ENCODE measurements at regions not wholly inside any gene's neighbourhood (a gene's known extent, or its start where the extent isn't known, plus 50 kb on each side); places are given as distances from the start of the nearest gene placed in this dataset.

DNA sequence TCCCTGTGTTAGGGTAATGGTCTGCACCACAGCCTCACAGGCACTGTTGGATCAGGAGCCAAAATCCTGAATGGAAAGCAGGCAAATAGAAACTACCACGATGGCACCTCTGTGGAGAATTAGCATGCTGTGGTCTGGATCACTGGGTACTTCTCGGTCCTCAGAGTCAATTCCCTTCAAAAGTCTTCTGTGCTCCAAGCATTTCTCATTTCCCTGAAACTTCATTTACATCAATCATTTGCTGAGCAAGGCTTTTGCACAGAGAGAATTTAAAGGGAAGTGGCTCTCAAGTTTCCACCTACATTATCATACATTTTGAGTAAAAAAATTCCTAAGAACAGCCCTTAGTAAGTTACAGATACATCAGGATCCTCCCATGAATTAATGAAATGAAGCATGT lies 293.9 kb upstream of the NPSR1 start:
- H3K4me3 ChIP-seq, result no peak overlapping the region
- DNase-seq (ENCODE audit: low spot score in 2 of 2), result no peak
- no peak overlapping the region for H3K27ac ChIP-seq
- H3K9me3 ChIP-seq, result no peaks in the 10 kb centered on the region
- TF ChIP-seq, protein P1, sequence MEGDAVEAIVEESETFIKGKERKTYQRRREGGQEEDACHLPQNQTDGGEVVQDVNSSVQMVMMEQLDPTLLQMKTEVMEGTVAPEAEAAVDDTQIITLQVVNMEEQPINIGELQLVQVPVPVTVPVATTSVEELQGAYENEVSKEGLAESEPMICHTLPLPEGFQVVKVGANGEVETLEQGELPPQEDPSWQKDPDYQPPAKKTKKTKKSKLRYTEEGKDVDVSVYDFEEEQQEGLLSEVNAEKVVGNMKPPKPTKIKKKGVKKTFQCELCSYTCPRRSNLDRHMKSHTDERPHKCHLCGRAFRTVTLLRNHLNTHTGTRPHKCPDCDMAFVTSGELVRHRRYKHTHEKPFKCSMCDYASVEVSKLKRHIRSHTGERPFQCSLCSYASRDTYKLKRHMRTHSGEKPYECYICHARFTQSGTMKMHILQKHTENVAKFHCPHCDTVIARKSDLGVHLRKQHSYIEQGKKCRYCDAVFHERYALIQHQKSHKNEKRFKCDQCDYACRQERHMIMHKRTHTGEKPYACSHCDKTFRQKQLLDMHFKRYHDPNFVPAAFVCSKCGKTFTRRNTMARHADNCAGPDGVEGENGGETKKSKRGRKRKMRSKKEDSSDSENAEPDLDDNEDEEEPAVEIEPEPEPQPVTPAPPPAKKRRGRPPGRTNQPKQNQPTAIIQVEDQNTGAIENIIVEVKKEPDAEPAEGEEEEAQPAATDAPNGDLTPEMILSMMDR (IDR thresholded peaks at IDR 0.05), result no peak
- TF ChIP-seq POLR2AphosphoS5 (IDR thresholded peaks at IDR 0.05), result no peak
- no peak for TF ChIP-seq POLR2A (IDR thresholded peaks at IDR 0.05)
- H3K4me1 ChIP-seq, result no peaks in the 10 kb centered on the region
- no peaks in the 10 kb centered on the region for H3K27me3 ChIP-seq
- no peaks in the 10 kb centered on the region for H3K36me3 ChIP-seq
- intact Hi-C loops (cut with DNase I; ENCODE audit: low total_unique reads), result no loop called here

DNA sequence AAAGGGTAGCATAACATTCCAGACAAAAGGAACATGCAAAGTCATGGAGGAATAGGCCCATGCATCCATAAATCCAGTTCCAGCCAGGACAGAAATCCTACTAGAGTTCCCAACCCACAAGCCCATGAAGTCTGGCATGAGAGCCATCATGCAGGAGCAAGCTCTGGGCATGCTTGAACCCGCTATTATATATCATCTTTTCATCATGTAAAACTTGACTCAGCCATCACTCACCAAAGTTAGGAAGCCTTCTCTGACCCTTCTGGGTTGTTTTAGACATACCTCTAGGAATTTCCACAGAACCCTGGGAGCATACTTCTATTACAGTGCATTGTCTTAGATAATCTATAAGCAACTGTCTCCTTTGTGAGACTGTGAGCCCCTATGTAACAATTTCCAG lies 293.0 kb upstream of the NPSR1 start:
- TF ChIP-seq POLR2A (IDR thresholded peaks at IDR 0.05) (no peak), POLR2AphosphoS5 (IDR thresholded peaks at IDR 0.05) (no peak)
- TF ChIP-seq, protein P1 (IDR thresholded peaks at IDR 0.05), result no peak

DNA sequence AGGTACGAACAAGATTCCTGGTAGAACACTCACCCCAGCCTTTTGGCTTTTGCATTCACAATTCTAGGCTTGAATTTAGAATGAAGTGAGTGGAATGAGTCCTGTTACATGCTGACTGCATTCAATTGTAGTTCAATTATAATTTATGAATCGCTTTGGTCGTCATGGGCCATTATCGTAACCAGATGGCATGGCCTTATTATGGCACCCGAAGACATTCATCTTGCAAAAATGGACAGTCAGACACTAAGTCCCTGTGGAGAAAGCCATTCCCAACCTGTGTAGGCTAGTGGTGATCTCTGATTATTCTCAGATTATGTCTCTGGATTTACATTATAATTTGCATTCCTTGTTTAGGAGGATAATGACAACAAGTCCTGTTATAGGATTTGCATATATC lies 292.4 kb upstream of the NPSR1 start:
- no peak for TF ChIP-seq POLR2AphosphoS5 (IDR thresholded peaks at IDR 0.05)
- TF ChIP-seq, protein P1 (IDR thresholded peaks at IDR 0.05), result no peak
- no peak for TF ChIP-seq POLR2A (IDR thresholded peaks at IDR 0.05)
- no peak overlapping the region for H3K27ac ChIP-seq
- H3K4me3 ChIP-seq, result no peak overlapping the region
- no peaks in the 10 kb centered on the region for H3K27me3 ChIP-seq
- no peaks in the 10 kb centered on the region for H3K9me3 ChIP-seq
- H3K4me1 ChIP-seq, result no peaks in the 10 kb centered on the region
- no peaks in the 10 kb centered on the region for H3K36me3 ChIP-seq
- DNase-seq (ENCODE audit: low spot score in 2 of 2), result no peak
- intact Hi-C loops (cut with DNase I; ENCODE audit: low total_unique reads), result no loop called here

More for the DNA sequence above, 293.0 kb upstream of the NPSR1 start:
- no peaks in the 10 kb centered on the region for H3K4me1 ChIP-seq
- no peaks in the 10 kb centered on the region for H3K9me3 ChIP-seq
- no peak for DNase-seq (ENCODE audit: low spot score in 2 of 2)
- H3K27ac ChIP-seq, result no peak overlapping the region
- no peak overlapping the region for H3K4me3 ChIP-seq
- intact Hi-C loops (cut with DNase I; ENCODE audit: low total_unique reads), result no loop called here
- no peaks in the 10 kb centered on the region for H3K36me3 ChIP-seq
- no peaks in the 10 kb centered on the region for H3K27me3 ChIP-seq

DNA sequence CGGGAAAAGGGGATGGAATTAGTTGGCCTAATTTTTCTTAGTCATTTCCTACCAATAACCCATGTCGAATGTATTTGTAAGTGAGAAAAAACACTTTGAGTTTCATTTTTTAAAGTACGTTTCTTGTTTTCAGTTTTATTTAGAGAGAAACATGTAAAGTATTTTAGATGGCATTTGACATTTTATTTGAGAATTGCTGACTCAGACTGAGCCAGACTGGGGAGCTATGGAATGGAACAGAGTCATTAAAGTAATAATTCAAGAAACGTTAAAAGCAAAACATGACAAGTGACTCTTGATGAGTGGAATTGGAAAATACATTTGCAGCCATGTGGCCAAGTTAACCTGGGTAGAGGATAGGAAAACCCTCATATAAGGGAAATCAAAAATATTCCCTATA lies 286.1 kb upstream of the NPSR1 start:
- no peaks in the 10 kb centered on the region for H3K9me3 ChIP-seq
- H3K4me1 ChIP-seq, result no peaks in the 10 kb centered on the region
- TF ChIP-seq POLR2AphosphoS5 (IDR thresholded peaks at IDR 0.05) (no peak), POLR2A (IDR thresholded peaks at IDR 0.05) (no peak)
- TF ChIP-seq, protein P1 (IDR thresholded peaks at IDR 0.05), result no peak
- DNase-seq (ENCODE audit: low spot score in 2 of 2), result no peak
- no peak overlapping the region for H3K27ac ChIP-seq
- H3K4me3 ChIP-seq, result no peak overlapping the region
- no peaks in the 10 kb centered on the region for H3K27me3 ChIP-seq
- H3K36me3 ChIP-seq, result no peaks in the 10 kb centered on the region
- intact Hi-C loops (cut with DNase I; ENCODE audit: low total_unique reads), result loop anchor here (10.0 kb wide), 1 partner anchor 1793 kb away; no protein-coding TSS in a partner anchor

DNA sequence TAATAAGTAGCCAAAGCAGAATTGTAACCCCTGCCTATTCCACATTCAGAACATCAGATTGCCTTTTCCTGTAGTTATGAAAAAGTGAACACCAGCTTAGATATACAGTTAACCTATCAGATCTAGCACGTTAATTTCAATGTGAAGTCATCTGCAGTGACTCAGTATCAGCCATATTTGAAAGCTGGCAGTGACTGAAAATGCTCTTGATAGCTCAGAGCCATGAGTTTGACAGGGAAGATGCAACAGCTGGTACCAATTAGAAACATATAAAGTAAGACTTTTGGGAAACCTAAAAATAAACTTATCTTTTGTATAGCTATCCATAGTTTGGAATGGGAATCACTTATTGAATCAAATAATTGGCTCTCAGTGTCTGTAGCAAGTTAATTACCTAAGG lies 284.1 kb upstream of the NPSR1 start:
- TF ChIP-seq POLR2AphosphoS5 (IDR thresholded peaks at IDR 0.05) (no peak), POLR2A (IDR thresholded peaks at IDR 0.05) (no peak)
- TF ChIP-seq, protein P1 (IDR thresholded peaks at IDR 0.05), result no peak
- Histone ChIP-seq H3K27me3 (no peaks in the 10 kb centered on the region), H3K36me3 (no peaks in the 10 kb centered on the region), H3K4me3 (no peak overlapping the region), H3K9me3 (no peaks in the 10 kb centered on the region), H3K27ac (no peak overlapping the region), H3K4me1 (no peaks in the 10 kb centered on the region)
- DNase-seq (ENCODE audit: low spot score in 2 of 2), result no peak
- intact Hi-C loops (cut with DNase I; ENCODE audit: low total_unique reads), result loop anchor here (10.0 kb wide), 1 partner anchor 1791 kb away; no protein-coding TSS in a partner anchor

Data from breast epithelium (tissue), 4 donors.